GM21717 (cell line): ENCODE measurements at regions not wholly inside any gene's neighbourhood (a gene's known extent, or its start where the extent isn't known, plus 50 kb on each side); places are given as distances from the start of the nearest gene placed in this dataset.
A peak's percentile ranks its signal among the peaks of the same experiment; 100 is the strongest.

Source experiments
- ATAC-seq: cut with Tn5 transposase; IDR thresholded peaks from one replicate; pipeline ENCODE4 v1.9.1; 2021; ENCODE audit warnings: mild to moderate bottlenecking, moderate library complexity; ENCODE audit not compliant: unreplicated experiment

GRCh38 chr20:22333885-22334545, 250.4 kb downstream of the FOXA2 start:
- ATAC-seq = peak; percentile 72

- no peak for ATAC-seq
These were observed 259.9 kb downstream of the FOXA2 start for GRCh38 chr20:22324505-22324904.

GRCh38 chr20:22322513-22322912, 261.9 kb downstream of the FOXA2 start:
- no peak for ATAC-seq

- no peak for ATAC-seq
These were observed 263.2 kb downstream of the FOXA2 start for GRCh38 chr20:22321191-22321590.

- ATAC-seq = no peak
These were observed 264.0 kb downstream of the FOXA2 start for GRCh38 chr20:22320245-22320915.

GRCh38 chr20:22315771-22316170, 268.6 kb downstream of the FOXA2 start:
- ATAC-seq = no peak

GRCh38 chr20:22315073-22315472, 269.3 kb downstream of the FOXA2 start:
- no peak for ATAC-seq

- ATAC-seq = no peak
These were observed 271.5 kb downstream of the FOXA2 start for GRCh38 chr20:22312744-22313346.

- ATAC-seq = no peak
These were observed 275.4 kb downstream of the FOXA2 start for GRCh38 chr20:22308934-22309333.

- no peak for ATAC-seq
These were observed 277.0 kb downstream of the FOXA2 start for GRCh38 chr20:22307409-22307808.

- no peak for ATAC-seq
These were observed 279.0 kb downstream of the FOXA2 start for GRCh38 chr20:22305381-22305780.

GRCh38 chr20:22303523-22303922, 280.8 kb downstream of the FOXA2 start:
- no peak for ATAC-seq

- ATAC-seq = no peak
These were observed 282.3 kb downstream of the FOXA2 start for GRCh38 chr20:22302039-22302438.

- ATAC-seq = no peak
These were observed 290.5 kb downstream of the FOXA2 start for GRCh38 chr20:22293886-22294285.

- ATAC-seq = no peak
These were observed 294.9 kb downstream of the FOXA2 start for GRCh38 chr20:22289442-22289841.

- ATAC-seq = no peak
These were observed 295.4 kb downstream of the FOXA2 start for GRCh38 chr20:22288957-22289356.

- ATAC-seq = no peak
These were observed 296.2 kb downstream of the FOXA2 start for GRCh38 chr20:22288156-22288555.

GRCh38 chr20:22285555-22285954, 298.8 kb downstream of the FOXA2 start:
- no peak for ATAC-seq

- no peak for ATAC-seq
These were observed 301.7 kb downstream of the FOXA2 start for GRCh38 chr20:22282696-22283095.

- ATAC-seq = no peak
These were observed 310.0 kb downstream of the FOXA2 start for GRCh38 chr20:22274330-22274729.

- no peak for ATAC-seq
These were observed 315.7 kb downstream of the FOXA2 start for GRCh38 chr20:22268675-22269074.

GRCh38 chr20:22264917-22265316, 319.5 kb downstream of the FOXA2 start:
- no peak for ATAC-seq
